ENCODE measurements at regions not wholly inside any gene's neighbourhood (a gene's known extent, or its start where the extent isn't known, plus 50 kb on each side); places are given as distances from the start of the nearest gene placed in this dataset.

DNA sequence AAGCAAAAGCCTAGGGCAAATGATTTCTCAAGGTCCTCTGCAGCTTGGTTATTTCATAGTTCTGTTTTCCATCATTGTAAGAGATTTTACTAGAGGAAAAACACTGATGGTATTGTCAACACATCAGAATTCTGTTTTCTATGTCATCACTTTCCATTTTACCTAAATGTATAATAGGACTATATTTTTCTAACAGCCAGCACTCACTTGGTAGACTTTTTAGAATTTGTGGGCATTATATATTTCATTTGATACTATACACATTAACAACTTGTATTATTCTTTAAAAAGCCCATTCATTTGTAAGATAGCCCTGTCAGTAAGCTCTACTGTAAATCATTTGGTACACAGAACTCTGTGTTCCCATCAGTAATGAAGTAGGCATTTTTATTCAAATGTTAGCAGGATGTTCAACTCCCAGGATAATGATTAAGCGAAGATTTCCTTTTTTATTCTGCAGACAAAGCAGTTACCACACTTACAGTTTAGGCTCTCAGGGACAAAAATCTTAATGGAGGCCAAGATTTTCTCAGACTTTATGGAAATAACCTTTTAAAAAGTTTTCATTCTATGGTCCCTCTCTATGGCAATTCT, 143.6 kb upstream of the TEX13C start:
- TF ChIP-seq, protein P1, sequence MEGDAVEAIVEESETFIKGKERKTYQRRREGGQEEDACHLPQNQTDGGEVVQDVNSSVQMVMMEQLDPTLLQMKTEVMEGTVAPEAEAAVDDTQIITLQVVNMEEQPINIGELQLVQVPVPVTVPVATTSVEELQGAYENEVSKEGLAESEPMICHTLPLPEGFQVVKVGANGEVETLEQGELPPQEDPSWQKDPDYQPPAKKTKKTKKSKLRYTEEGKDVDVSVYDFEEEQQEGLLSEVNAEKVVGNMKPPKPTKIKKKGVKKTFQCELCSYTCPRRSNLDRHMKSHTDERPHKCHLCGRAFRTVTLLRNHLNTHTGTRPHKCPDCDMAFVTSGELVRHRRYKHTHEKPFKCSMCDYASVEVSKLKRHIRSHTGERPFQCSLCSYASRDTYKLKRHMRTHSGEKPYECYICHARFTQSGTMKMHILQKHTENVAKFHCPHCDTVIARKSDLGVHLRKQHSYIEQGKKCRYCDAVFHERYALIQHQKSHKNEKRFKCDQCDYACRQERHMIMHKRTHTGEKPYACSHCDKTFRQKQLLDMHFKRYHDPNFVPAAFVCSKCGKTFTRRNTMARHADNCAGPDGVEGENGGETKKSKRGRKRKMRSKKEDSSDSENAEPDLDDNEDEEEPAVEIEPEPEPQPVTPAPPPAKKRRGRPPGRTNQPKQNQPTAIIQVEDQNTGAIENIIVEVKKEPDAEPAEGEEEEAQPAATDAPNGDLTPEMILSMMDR (IDR thresholded peaks at IDR 0.05; ENCODE audit: low read length) = no peak
- TF ChIP-seq EZH2 (IDR thresholded peaks at IDR 0.05; ENCODE audit: borderline replicate concordance, low read length) = no peak
